Erythroblast (primary cell): ENCODE measurements at regions not wholly inside any gene's neighbourhood (a gene's known extent, or its start where the extent isn't known, plus 50 kb on each side); places are given as distances from the start of the nearest gene placed in this dataset.
"Not testable (repeated sequence)": the region's sequence is repeated elsewhere in the genome, so short reads cannot be mapped to it uniquely, and the experiment has no call there.

Experiments
- GATA1 ChIP-seq: IDR thresholded peaks from 2 replicates; pipeline ENCODE4 v1.6.1; 2011; ENCODE audit warnings: low read depth, mild to moderate bottlenecking, control low read depth, low read length, moderate library complexity
- POLR2A ChIP-seq: IDR thresholded peaks from 2 replicates; pipeline ENCODE4 v1.6.1; 2011; ENCODE audit warnings: mild to moderate bottlenecking, low read length

DNA sequence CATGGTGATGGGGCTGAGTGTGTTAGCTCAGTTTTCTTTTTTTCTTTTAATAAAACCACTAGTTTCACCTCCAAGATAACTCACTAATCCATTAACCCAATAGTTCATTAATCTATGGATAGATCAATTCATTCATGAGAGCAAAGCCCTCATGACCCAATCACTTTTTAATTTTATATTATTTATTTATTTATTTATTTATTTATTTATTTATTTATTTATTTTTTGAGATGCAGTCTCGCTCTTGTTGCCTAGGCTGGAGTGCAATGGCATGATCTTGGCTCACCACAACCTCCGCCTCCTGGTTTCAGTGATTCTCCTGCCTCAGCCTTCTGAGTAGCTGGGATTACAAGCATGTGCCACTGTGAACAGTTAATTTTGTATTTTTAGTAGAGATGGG lies 1082.4 kb downstream of the DIPK2A start:
- not testable (repeated sequence) for TF ChIP-seq POLR2A, GATA1
